GM12864 (cell line): ENCODE measurements at regions not wholly inside any gene's neighbourhood (a gene's known extent, or its start where the extent isn't known, plus 50 kb on each side); places are given as distances from the start of the nearest gene placed in this dataset.

Experiments
- DNase-seq: peaks from one replicate; pipeline ENCODE4 v3.0.0-alpha.2; 2011; ENCODE audit warnings: low read depth
- H3K4me3 ChIP-seq: 2 replicates; pipeline ENCODE4 v1.5.1; 2011; ENCODE audit warnings: mild to moderate bottlenecking, low read depth, low read length, control low read depth
- TF ChIP-seq, protein P1 (sequence below): IDR thresholded peaks from 2 replicates; pipeline ENCODE4 v1.5.1; 2011; ENCODE audit warnings: low read depth, mild to moderate bottlenecking, moderate library complexity, low read length, control low read depth, inconsistent platforms; ENCODE audit errors: missing control alignments

DNA sequence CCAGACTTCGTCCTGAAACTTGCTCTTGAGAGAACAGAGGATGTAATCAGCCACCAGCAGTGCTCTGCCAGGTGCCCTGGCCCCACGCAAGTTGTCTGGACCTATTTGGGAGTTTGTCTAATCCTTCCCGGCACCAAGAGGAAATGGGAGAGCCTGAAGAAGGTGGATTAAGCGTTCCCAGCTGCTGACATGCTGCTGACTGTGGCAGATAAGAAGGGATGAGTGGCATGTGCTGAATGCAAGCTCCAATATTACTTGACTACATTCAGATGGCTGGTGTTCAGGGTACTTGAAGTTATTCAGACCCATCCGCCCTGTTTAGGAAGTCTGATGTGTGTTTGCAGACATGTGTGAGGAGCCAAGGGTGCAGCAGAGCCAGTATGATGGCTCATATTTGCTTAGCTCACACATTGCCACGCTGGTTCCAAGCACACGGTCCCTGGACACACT is 440.6 kb upstream of the CCDC196 start:
- DNase-seq = no peak
- TF ChIP-seq, protein P1, sequence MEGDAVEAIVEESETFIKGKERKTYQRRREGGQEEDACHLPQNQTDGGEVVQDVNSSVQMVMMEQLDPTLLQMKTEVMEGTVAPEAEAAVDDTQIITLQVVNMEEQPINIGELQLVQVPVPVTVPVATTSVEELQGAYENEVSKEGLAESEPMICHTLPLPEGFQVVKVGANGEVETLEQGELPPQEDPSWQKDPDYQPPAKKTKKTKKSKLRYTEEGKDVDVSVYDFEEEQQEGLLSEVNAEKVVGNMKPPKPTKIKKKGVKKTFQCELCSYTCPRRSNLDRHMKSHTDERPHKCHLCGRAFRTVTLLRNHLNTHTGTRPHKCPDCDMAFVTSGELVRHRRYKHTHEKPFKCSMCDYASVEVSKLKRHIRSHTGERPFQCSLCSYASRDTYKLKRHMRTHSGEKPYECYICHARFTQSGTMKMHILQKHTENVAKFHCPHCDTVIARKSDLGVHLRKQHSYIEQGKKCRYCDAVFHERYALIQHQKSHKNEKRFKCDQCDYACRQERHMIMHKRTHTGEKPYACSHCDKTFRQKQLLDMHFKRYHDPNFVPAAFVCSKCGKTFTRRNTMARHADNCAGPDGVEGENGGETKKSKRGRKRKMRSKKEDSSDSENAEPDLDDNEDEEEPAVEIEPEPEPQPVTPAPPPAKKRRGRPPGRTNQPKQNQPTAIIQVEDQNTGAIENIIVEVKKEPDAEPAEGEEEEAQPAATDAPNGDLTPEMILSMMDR = no peak
- H3K4me3 ChIP-seq = no peak overlapping the region

DNA sequence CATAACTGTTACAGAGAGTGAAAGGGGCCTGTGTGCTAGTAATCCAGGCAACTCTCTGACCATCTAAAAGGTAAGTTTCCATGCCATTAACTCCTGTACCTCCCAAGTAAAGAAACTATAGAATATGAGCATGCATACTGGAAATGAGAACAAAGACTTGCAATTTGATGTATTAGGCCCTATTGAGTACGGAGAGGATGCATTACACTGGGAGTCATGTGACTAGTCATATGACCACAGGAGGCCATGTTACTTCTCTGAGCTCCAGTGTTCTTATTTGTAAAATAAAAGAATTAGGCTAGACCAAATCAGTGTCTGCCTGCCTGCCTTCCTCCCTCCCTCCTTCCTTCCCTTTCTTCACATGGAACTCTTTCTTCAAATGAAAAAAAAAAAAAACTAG is 440.1 kb upstream of the CCDC196 start:
- no peak overlapping the region for H3K4me3 ChIP-seq
- TF ChIP-seq, protein P1 = no peak
- DNase-seq = no peak

DNA sequence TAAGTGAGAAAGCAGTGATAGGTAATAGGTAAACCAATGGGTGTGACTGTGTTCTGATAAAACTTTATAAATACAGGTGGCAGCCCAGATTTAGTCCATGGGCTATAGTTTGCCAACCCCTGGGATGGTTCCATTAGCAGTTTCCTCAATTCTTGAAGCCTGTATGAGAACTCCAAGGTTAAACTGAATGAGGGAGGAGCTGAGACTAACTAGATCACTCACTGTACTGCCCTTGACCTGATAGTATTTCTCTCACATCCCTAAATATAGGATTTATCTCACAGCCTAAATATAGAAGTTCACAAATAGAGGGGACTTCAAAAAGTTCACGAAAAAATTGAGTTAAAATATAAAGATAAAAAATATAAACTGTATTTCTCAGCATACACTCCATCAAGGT is 439.6 kb upstream of the CCDC196 start:
- DNase-seq = no peak
- TF ChIP-seq, protein P1 = no peak
- H3K4me3 ChIP-seq = no peak overlapping the region

- no peak for DNase-seq
- TF ChIP-seq, protein P1 = no peak
- no peak overlapping the region for H3K4me3 ChIP-seq
Measured at GRCh38 chr14:66056268-66056907, 429.8 kb upstream of the CCDC196 start.

GRCh38 chr14:66056926-66057552 is 429.1 kb upstream of the CCDC196 start:
- DNase-seq = no peak
- TF ChIP-seq, protein P1 = no peak
- no peak overlapping the region for H3K4me3 ChIP-seq

DNA sequence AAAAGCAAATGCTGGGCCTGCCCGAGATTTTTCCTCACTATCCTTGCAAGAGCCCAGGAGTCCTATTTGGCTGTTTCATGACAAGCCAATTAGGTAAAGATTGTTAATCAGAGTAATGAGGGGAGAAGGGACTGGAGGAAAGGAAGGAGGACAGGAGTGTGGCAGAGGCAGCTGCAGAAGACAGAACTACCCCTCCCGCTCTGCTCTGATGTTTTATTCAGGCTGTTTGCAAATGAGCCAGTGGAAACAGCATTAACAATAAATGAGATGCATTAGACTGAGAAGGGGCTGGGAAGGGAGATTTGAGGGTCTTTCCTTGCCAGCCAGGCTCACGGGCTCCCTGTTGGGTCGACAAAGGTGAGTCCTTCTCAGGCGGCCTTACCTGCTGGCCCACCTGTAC is 421.0 kb upstream of the CCDC196 start:
- no peak for DNase-seq
- TF ChIP-seq, protein P1 = no peak

More for the DNA sequence above, 421.0 kb upstream of the CCDC196 start:
- no peak overlapping the region for H3K4me3 ChIP-seq
